Esophagus muscularis mucosa (tissue), 4 donors: ENCODE measurements at regions not wholly inside any gene's neighbourhood (a gene's known extent, or its start where the extent isn't known, plus 50 kb on each side); places are given as distances from the start of the nearest gene placed in this dataset.

ENCODE experiments used
- DNase-seq: peaks from one replicate; pipeline ENCODE4 v3.0.0-alpha.2; 2017; ENCODE audit errors: extremely low spot score
- H3K27ac ChIP-seq, 4 donors: fragments of 200-600 bp; sonication (generic); replicated peaks in 1 of 4; 1 replicate in 3 of 4; 2 replicates in 1 of 4; pipeline ENCODE4 v1.5.1; 2016 to 2019; ENCODE audit warnings: mild to moderate bottlenecking in 1 of 4
- H3K27me3 ChIP-seq, 4 donors: fragments of 200-600 bp; sonication (generic); one replicate each; pipeline versions ENCODE4 v1.5.1 to v1.6.0; 2016 to 2019
- H3K36me3 ChIP-seq, 4 donors: fragments of 200-600 bp; sonication (generic); one replicate each; pipeline ENCODE4 v1.5.1; 2016 to 2019
- H3K4me1 ChIP-seq, 4 donors: fragments of 200-600 bp; sonication (generic); one replicate each; pipeline ENCODE4 v1.5.1; 2016 to 2019
- H3K4me3 ChIP-seq, 4 donors: fragments of 200-600 bp; sonication (generic); 1 replicate in 2 of 4; 2 replicates in 2 of 4; pipeline ENCODE4 v1.5.1; 2016 to 2019; ENCODE audit warnings: mild to moderate bottlenecking in 4 of 4, moderate library complexity in 1 of 4
- H3K9me3 ChIP-seq, 4 donors: fragments of 200-600 bp; sonication (generic); 1 replicate in 3 of 4; 2 replicates in 1 of 4; pipeline ENCODE4 v1.5.1; 2016 to 2019
- EP300 ChIP-seq: sonication (generic); formaldehyde crosslinking; IDR thresholded peaks from one replicate; pipeline ENCODE4 v1.6.1; 2017; ENCODE audit warnings: antibody characterized with exemption
- POLR2A ChIP-seq: fragments of 450-650 bp; IDR thresholded peaks from one replicate; pipeline ENCODE4 v1.6.1; 2017; ENCODE audit warnings: antibody characterized with exemption, moderate library complexity, mild to moderate bottlenecking, low read depth
- POLR2AphosphoS5 ChIP-seq, 2 donors: sonication (generic); formaldehyde crosslinking; IDR thresholded peaks; one replicate each; pipeline ENCODE4 v1.6.1; 2017; ENCODE audit warnings: antibody characterized with exemption in 2 of 2
- WGBS: methylation state at CpG from one replicate; pipeline ENCODE4 v1.1.5; 2018; 5-methylcytosine and 5-hydroxymethylcytosine counted together
- intact Hi-C: fragments of 100-400 bp; cut with DNase I; formaldehyde crosslinking; loops from one replicate; pipeline ENCODE4 v1.15.1; 2023
- TF ChIP-seq, protein P1 (sequence below), 3 experiments: fragments of 200-600 bp in 2 of 3; fragments of 450-650 bp in 1 of 3; sonication (generic) in 2 of 3; IDR thresholded peaks; one replicate each; pipeline ENCODE4 v1.5.1; 2017 to 2019; ENCODE audit warnings: antibody characterized with exemption in 3 of 3, mild to moderate bottlenecking in 2 of 3, moderate library complexity in 1 of 3

GRCh38 chr5:57577432-57578175 lies 95.0 kb upstream of the ACTBL2 start:
- H3K36me3 ChIP-seq: no peaks in the 10 kb centered on the region
- no peak overlapping the region for H3K4me3 ChIP-seq
- TF ChIP-seq POLR2AphosphoS5 (IDR thresholded peaks at IDR 0.05) (no peak), EP300 (no peak), POLR2A (no peak)
- TF ChIP-seq, protein P1, sequence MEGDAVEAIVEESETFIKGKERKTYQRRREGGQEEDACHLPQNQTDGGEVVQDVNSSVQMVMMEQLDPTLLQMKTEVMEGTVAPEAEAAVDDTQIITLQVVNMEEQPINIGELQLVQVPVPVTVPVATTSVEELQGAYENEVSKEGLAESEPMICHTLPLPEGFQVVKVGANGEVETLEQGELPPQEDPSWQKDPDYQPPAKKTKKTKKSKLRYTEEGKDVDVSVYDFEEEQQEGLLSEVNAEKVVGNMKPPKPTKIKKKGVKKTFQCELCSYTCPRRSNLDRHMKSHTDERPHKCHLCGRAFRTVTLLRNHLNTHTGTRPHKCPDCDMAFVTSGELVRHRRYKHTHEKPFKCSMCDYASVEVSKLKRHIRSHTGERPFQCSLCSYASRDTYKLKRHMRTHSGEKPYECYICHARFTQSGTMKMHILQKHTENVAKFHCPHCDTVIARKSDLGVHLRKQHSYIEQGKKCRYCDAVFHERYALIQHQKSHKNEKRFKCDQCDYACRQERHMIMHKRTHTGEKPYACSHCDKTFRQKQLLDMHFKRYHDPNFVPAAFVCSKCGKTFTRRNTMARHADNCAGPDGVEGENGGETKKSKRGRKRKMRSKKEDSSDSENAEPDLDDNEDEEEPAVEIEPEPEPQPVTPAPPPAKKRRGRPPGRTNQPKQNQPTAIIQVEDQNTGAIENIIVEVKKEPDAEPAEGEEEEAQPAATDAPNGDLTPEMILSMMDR (IDR thresholded peaks at IDR 0.05): no peak
- intact Hi-C loops: no loop called here
- no peaks in the 10 kb centered on the region for H3K4me1 ChIP-seq
- H3K9me3 ChIP-seq: peaks cover 0 to 3% (median 0%) of the 10 kb centered on the region in 4 donors
- no peaks in the 10 kb centered on the region for H3K27me3 ChIP-seq
- no peak for DNase-seq
- no peak overlapping the region for H3K27ac ChIP-seq
- 80% methylated on average over 8 of the region's 8 CpGs for WGBS

DNA sequence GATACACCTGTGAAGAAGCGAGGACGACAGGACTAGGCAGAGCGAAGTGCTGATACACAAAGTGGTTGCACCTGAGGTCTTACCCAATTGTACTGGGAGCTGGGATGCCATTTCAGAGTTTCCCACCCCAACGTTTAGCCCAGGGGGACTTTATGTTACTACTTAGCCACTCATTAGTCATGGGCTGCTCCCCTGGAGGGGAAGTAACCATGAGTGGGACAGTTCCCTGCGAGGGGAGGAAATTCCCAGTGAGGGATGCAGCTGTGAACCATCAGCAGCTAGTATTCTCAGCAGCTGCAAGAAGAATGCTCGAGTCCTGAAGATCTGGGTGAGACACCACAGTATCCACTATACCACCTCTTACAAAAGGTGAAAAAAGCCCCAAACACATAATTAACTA lies 93.7 kb upstream of the ACTBL2 start:
- Histone ChIP-seq H3K27me3 (no peaks in the 10 kb centered on the region), H3K4me3 (no peak overlapping the region), H3K4me1 (peaks cover 0 to 3% (median 0%) of the 10 kb centered on the region in 4 donors), H3K27ac (no peak overlapping the region), H3K36me3 (no peaks in the 10 kb centered on the region), H3K9me3 (no peaks in the 10 kb centered on the region)
- TF ChIP-seq EP300 (no peak), POLR2AphosphoS5 (IDR thresholded peaks at IDR 0.05) (no peak), POLR2A (no peak)
- TF ChIP-seq, protein P1 (IDR thresholded peaks at IDR 0.05): no peak
- WGBS: 71% methylated on average over 6 of the region's 6 CpGs
- DNase-seq: no peak
- intact Hi-C loops: no loop called here

DNA sequence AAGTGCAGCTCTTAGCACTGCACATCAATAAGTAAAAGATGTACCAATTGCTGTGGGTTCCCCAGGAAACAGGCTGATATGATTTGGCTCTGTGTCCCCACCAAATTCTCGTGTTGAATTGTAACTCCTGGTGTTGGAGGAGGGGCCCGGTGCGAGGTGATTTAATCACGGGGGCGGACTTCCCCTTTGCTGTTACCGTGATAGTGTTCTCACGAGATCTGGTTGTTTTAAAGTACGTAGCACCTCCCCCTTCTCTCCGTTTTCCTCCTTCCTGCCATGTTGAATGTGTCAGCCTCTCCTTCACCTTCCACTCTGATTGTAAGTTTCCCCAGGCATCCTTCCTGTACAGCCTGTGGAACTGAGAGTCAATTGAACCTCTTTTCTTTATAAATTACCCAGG lies 93.2 kb upstream of the ACTBL2 start:
- H3K9me3 ChIP-seq: no peaks in the 10 kb centered on the region
- intact Hi-C loops: no loop called here
- TF ChIP-seq EP300 (no peak), POLR2A (no peak), POLR2AphosphoS5 (IDR thresholded peaks at IDR 0.05) (no peak)
- TF ChIP-seq, protein P1 (IDR thresholded peaks at IDR 0.05): no peak
- no peak for DNase-seq
- H3K4me3 ChIP-seq: no peak overlapping the region
- peaks cover 0 to 4% (median 0%) of the 10 kb centered on the region in 4 donors for H3K4me1 ChIP-seq
- no peaks in the 10 kb centered on the region for H3K27me3 ChIP-seq
- no peaks in the 10 kb centered on the region for H3K36me3 ChIP-seq
- H3K27ac ChIP-seq: no peak overlapping the region
- 81% methylated on average over 9 of the region's 9 CpGs for WGBS

DNA sequence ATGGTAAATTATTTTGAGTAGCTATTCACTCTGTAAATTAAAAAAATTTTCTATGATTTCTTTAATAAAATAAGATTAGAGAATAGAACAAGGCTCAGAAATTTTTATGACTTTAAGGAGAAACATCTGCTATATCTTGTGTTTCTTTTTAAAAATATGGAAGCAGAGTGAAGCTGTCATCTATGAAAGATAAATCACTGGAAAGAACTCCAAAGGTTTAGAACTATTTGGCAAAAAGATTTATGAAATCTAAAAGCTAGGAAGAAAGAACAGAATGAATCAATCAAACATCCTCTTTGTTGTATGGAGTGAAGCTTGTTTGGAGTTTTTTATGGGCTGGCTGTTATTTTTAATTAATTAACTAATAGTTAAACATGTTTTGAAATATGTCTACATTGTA lies 89.8 kb upstream of the ACTBL2 start:
- Histone ChIP-seq H3K27ac (no peak overlapping the region), H3K27me3 (no peaks in the 10 kb centered on the region), H3K4me3 (no peak overlapping the region), H3K9me3 (no peaks in the 10 kb centered on the region), H3K4me1 (peaks cover 0 to 4% (median 0%) of the 10 kb centered on the region in 4 donors), H3K36me3 (no peaks in the 10 kb centered on the region)
- DNase-seq: no peak
- intact Hi-C loops: no loop called here
- TF ChIP-seq EP300 (no peak), POLR2AphosphoS5 (IDR thresholded peaks at IDR 0.05) (no peak), POLR2A (no peak)
- TF ChIP-seq, protein P1 (IDR thresholded peaks at IDR 0.05): no peak

DNA sequence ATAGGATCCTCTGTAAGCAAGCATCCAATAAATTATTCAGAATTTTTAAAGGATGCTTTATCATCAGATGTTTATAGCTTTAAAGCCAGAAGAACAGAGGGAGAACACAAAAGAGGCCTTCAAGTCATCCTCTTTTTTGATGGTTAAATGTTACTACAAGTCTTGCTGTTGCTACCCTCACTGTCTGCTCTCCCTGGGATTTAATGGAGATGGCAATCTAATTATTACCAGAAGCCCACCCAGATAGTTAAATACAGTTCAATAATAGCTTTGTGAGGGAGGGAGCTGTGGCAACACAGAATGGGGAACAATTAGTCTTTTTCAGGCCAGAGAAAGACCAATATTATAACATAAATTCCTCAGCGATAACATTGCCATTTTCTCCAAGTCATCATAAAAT lies 87.0 kb upstream of the ACTBL2 start:
- Histone ChIP-seq H3K4me1 (peaks cover 0 to 4% (median 0%) of the 10 kb centered on the region in 4 donors), H3K9me3 (no peaks in the 10 kb centered on the region), H3K36me3 (no peaks in the 10 kb centered on the region), H3K27me3 (no peaks in the 10 kb centered on the region), H3K27ac (no peak overlapping the region), H3K4me3 (no peak overlapping the region)
- TF ChIP-seq EP300: no peak
- TF ChIP-seq, protein P1 (IDR thresholded peaks at IDR 0.05): no peak
- TF ChIP-seq POLR2A: no peak
- no peak for TF ChIP-seq POLR2AphosphoS5 (IDR thresholded peaks at IDR 0.05)
- no peak for DNase-seq
- WGBS: 16% methylated on average over 1 of the region's 1 CpG
- intact Hi-C loops: no loop called here
